ENCODE measurements at regions not wholly inside any gene's neighbourhood (a gene's known extent, or its start where the extent isn't known, plus 50 kb on each side); places are given as distances from the start of the nearest gene placed in this dataset.
"Not testable (repeated sequence)": the region's sequence is repeated elsewhere in the genome, so short reads cannot be mapped to it uniquely, and the experiment has no call there.

GRCh38 chr5:164532235-164532900 lies 1026.9 kb downstream of the MAT2B start:
- TF ChIP-seq CTCF (conservative IDR thresholded peaks at IDR 0.05; ENCODE audit: low read depth, low read length): no peak
- DNase-seq (ENCODE audit: low read depth): no peak
- no peak overlapping the region for H3K4me3 ChIP-seq (ENCODE audit: low read length)

- H3K4me3 ChIP-seq (ENCODE audit: low read length); DNase-seq (ENCODE audit: low read depth): not testable (repeated sequence)
These were observed 1028.0 kb downstream of the MAT2B start for GRCh38 chr5:164533426-164533825.

- TF ChIP-seq CTCF (conservative IDR thresholded peaks at IDR 0.05; ENCODE audit: low read depth, low read length): no peak
- DNase-seq (ENCODE audit: low read depth): no peak
These were observed 1034.8 kb downstream of the MAT2B start for GRCh38 chr5:164540174-164540573.

GRCh38 chr5:164545507-164545906 lies 1040.1 kb downstream of the MAT2B start:
- TF ChIP-seq CTCF (conservative IDR thresholded peaks at IDR 0.05; ENCODE audit: low read depth, low read length): no peak
- H3K4me3 ChIP-seq (ENCODE audit: low read length): no peak overlapping the region

More at GRCh38 chr5:164540174-164540573, 1034.8 kb downstream of the MAT2B start:
- H3K4me3 ChIP-seq (ENCODE audit: low read length): no peak overlapping the region

GRCh38 chr5:164553851-164554250 lies 1048.4 kb downstream of the MAT2B start:
- no peak overlapping the region for H3K4me3 ChIP-seq (ENCODE audit: low read length)
- TF ChIP-seq CTCF (conservative IDR thresholded peaks at IDR 0.05; ENCODE audit: low read depth, low read length): no peak
- DNase-seq (ENCODE audit: low read depth): no peak

More at GRCh38 chr5:164545507-164545906, 1040.1 kb downstream of the MAT2B start:
- no peak for DNase-seq (ENCODE audit: low read depth)

GRCh38 chr5:164555809-164556208 lies 1050.4 kb downstream of the MAT2B start:
- DNase-seq (ENCODE audit: low read depth): no peak

GRCh38 chr5:164560216-164560615 lies 1054.8 kb downstream of the MAT2B start:
- DNase-seq (ENCODE audit: low read depth): no peak
- H3K4me3 ChIP-seq (ENCODE audit: low read length): no peak overlapping the region
- no peak for TF ChIP-seq CTCF (conservative IDR thresholded peaks at IDR 0.05; ENCODE audit: low read depth, low read length)

More at GRCh38 chr5:164555809-164556208, 1050.4 kb downstream of the MAT2B start:
- H3K4me3 ChIP-seq (ENCODE audit: low read length): no peak overlapping the region
- TF ChIP-seq CTCF (conservative IDR thresholded peaks at IDR 0.05; ENCODE audit: low read depth, low read length): no peak
